ENCODE measurements at regions not wholly inside any gene's neighbourhood (a gene's known extent, or its start where the extent isn't known, plus 50 kb on each side); places are given as distances from the start of the nearest gene placed in this dataset.

DNA sequence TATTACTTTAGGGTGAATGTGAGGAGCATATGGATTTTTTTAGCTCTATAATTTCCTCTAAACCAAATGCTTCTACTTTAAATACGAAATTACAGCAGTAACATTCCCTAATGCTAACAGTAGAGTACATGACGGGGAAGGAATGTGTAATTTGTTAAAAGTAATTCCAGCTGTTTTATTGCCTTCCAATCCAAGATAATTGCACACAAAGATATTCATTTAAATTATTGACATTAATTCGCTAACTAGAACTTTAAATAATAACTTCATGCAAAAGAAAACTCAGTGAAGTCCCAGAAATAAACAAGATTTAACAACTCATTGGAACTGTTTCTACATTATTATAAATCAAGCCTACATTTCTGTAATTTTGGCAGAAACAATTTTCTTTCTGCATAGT, 261.4 kb upstream of the CFAP20DC start:
- in situ Hi-C loops (cut with HindIII; ENCODE audit: low sequenced_read_pairs), result no loop called here

DNA sequence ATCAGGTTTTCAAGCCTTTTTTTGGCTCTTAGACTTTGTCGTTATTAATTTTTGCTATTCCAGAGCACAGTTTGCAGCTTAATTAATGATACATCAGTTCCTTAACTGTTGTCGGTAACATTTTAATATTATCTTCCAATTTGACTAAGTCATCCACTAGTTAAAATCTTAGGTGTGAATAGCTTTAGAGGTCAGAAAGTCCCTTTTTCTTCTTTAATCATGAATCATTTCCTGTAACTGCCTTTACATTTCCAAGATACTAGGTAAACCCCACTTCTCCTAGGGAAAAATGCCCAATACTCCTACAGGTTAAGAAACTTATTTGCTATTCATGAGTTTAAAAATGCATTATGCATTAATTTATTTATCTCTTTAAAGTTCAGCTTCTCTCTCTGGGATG, 260.9 kb upstream of the CFAP20DC start:
- in situ Hi-C loops (cut with HindIII; ENCODE audit: low sequenced_read_pairs), result no loop called here

DNA sequence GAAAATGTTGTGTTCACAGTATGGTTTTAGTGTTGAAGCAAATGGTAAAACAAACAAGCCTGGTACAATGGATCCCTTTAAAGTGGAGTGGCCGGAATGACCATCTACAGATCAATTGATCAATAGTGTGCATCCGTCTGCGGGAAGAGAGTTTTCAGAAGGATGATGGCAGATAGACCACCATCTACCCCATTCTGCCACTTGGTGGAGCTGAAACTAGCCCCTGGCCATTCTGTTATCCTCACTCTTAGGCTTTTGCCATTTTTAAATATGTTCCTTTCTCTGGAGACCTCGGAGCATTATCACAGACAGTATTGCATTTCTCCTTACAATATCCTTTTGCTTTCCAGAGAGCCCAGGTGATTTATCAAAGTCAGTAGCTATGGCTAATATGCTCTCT, 258.9 kb upstream of the CFAP20DC start:
- in situ Hi-C loops (cut with HindIII; ENCODE audit: low sequenced_read_pairs), result no loop called here

DNA sequence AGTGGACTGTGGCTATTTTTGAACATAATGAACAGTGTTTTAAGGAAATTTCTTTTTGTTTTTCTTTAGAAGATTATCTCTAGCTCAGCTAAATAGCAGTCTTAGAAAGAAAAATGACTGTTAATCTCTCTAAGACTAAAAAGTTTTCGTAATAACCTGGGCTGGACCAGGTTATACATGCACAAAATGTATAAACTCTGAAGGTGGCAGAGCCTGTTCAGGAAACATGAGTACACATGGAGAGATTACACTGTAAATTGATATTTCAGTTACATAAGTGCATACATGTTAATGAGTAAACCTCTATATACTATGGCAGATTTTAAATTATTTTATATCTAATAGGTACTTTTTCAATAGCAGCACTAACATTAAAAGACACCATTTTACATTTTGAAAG, 258.2 kb upstream of the CFAP20DC start:
- in situ Hi-C loops (cut with HindIII; ENCODE audit: low sequenced_read_pairs), result no loop called here

- in situ Hi-C loops (cut with HindIII; ENCODE audit: low sequenced_read_pairs), result no loop called here
Observed at GRCh38 chr3:59306436-59306835, 256.6 kb upstream of the CFAP20DC start.

- in situ Hi-C loops (cut with HindIII; ENCODE audit: low sequenced_read_pairs), result no loop called here
Observed at GRCh38 chr3:59304296-59304695, 254.5 kb upstream of the CFAP20DC start.

DNA sequence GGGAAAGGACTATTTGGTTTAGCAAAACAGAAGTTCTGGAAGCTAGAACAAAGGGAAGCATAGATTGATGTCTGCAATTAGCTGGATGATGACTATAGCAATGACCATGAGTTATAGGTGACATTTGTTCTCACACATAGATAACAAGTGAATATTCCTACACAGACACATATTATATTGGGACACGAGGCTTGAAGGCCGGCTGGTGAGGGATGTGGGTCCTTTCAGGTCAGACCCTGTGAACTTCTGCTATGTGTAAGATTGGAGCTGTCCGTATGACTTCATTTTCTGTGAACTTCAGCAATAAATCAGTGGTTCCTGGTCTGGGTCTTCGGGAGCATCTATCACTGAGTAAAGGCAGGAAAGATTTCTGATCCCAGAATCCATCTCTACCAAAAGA, 253.6 kb upstream of the CFAP20DC start:
- in situ Hi-C loops (cut with HindIII; ENCODE audit: low sequenced_read_pairs), result no loop called here

GRCh38 chr3:59302442-59302841, 252.6 kb upstream of the CFAP20DC start:
- in situ Hi-C loops (cut with HindIII; ENCODE audit: low sequenced_read_pairs), result no loop called here

DNA sequence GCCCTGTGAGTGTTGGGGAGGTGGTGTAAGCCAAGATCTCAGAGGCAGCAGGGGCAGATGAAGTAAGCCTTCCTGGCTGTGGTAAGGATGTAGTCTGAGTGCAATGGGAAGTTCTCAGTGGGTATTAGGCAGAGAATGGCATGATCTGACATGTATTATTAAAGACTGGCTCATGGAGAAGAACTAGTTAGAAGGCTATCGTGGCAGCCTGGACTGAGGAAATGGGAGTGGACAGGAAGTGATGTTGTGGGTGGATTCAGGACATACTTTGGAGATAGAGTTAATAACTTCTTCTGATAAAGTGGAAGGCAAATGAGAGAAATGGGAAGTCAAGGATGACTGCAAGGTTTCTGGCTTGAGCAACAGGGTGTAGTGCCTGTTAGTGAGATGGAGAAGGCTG, 250.9 kb upstream of the CFAP20DC start:
- in situ Hi-C loops (cut with HindIII; ENCODE audit: low sequenced_read_pairs), result no loop called here

- in situ Hi-C loops (cut with HindIII; ENCODE audit: low sequenced_read_pairs), result no loop called here
Observed at GRCh38 chr3:59299561-59299960, 249.7 kb upstream of the CFAP20DC start.

DNA sequence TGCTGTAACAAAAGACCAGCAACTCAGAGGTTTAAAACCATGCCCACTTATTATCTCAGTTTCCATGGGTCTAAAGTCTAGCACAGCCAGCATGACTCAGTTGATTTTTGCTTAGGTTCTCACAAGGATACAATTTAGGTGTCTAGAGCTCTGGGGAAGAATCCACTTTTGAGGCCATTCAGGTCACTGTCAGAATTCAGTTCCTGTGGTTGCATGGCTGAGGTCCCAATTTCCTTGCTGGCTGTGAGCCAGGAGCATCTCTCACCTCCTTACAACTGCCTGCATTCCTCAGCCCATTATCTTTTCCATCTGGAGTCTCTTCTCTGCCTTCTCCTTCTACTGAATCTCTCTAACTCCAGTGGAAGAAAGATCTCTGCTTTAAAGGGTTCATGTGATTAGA, 240.5 kb upstream of the CFAP20DC start:
- in situ Hi-C loops (cut with HindIII; ENCODE audit: low sequenced_read_pairs), result no loop called here

GRCh38 chr3:59289831-59290230, 240.0 kb upstream of the CFAP20DC start:
- in situ Hi-C loops (cut with HindIII; ENCODE audit: low sequenced_read_pairs), result no loop called here

GRCh38 chr3:59288951-59289350, 239.1 kb upstream of the CFAP20DC start:
- in situ Hi-C loops (cut with HindIII; ENCODE audit: low sequenced_read_pairs), result no loop called here

GRCh38 chr3:59286791-59287531, 237.1 kb upstream of the CFAP20DC start:
- in situ Hi-C loops (cut with HindIII; ENCODE audit: low sequenced_read_pairs), result no loop called here

DNA sequence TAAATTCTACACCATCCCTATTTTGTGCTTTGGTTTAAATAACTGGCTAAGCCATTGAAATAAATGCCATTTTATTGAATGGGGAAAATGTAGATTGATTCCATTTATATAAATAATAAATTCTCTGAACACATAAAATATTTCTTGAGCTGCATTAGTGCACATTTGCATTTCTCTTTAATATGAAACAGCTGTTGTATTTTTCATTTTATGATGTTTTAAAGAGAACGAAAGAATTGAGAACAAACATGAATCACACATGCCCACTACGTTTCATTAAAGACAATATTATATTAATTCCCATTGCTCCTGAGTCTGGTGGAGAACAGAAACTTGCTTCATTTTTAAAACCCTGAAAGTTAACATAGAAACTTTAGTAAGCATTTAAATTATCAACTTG, 235.7 kb upstream of the CFAP20DC start:
- in situ Hi-C loops (cut with HindIII; ENCODE audit: low sequenced_read_pairs), result no loop called here

GRCh38 chr3:59284926-59285325, 235.1 kb upstream of the CFAP20DC start:
- in situ Hi-C loops (cut with HindIII; ENCODE audit: low sequenced_read_pairs), result no loop called here

DNA sequence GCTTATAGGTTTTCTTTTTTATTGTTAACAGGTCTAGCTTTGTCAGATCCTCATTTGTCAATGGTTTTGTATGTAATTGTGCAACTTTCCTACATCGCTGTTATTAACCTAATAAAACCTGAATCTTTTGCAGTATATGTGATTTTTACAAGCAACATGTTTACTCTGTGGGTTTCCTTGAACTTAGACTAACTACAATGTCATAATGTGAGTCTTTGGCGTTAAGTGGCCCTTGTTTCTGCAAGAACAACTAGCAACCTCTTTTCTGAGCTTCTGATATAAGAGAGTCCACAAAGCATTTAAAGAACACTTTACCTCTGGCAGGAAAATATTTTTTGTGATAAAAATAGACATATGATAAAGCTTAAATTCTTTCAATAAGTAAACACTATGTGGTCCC, 230.3 kb upstream of the CFAP20DC start:
- in situ Hi-C loops (cut with HindIII; ENCODE audit: low sequenced_read_pairs), result no loop called here

GRCh38 chr3:59277816-59278215, 228.0 kb upstream of the CFAP20DC start:
- in situ Hi-C loops (cut with HindIII; ENCODE audit: low sequenced_read_pairs), result no loop called here

- in situ Hi-C loops (cut with HindIII; ENCODE audit: low sequenced_read_pairs), result no loop called here
Observed at GRCh38 chr3:59277201-59277600, 227.4 kb upstream of the CFAP20DC start.

DNA sequence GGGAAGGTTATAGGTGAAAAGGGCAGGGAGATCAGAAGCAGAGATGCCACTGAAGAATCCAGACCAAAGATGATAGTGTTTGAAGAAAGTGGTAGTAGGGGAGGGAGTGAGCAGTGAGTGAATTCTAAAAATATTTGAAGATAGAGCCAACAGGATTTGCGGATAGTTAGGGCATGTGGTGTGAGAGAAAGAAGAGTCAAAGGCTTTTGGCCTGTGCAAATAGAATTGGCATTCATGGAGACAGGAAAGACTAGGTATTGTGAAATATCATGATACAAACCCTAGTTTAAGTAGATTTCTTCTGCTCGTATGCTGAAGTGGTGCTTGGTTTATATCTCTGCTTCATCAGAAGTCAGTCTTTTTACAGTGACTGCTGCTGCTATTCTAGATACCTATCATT, 224.2 kb upstream of the CFAP20DC start:
- in situ Hi-C loops (cut with HindIII; ENCODE audit: low sequenced_read_pairs), result no loop called here

DNA sequence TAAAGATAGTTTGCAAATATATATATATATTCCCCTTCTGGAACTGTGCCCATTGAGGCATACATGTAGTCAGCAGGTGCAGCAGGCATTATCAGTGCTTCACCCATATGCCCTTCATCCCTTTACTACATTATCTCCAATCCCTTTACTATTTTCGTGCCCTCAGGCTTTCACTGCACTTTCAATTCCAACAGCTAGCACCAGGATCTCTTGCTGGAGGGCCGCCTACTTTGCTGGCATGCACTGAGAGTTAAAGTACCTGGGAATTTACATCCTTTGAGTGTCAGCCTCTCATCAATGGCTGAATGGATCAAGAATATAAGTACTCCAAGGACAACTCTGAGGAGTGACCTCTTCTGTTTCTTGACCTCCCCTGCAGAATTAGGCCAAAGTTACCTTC, 222.1 kb upstream of the CFAP20DC start:
- in situ Hi-C loops (cut with HindIII; ENCODE audit: low sequenced_read_pairs), result no loop called here

DNA sequence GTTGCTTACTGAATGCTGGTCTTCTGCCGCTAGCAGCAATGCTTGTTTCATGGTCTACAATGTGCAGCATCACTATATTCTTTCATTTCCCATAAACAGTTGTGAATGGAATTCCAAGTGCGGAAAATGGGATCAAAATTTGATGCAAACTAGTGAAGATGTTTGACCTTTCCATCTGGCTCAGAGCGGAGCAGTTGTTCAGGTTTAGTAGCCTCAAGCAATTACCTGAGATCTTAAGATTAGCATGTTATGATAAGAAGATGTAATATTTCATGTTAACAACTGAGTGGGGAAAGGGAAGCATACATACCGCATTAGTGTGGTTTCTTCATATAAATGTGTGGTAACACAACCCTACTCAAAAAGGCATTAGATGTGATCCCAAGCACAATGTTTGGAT, 221.1 kb upstream of the CFAP20DC start:
- in situ Hi-C loops (cut with HindIII; ENCODE audit: low sequenced_read_pairs), result no loop called here

- in situ Hi-C loops (cut with HindIII; ENCODE audit: low sequenced_read_pairs), result no loop called here
Observed at GRCh38 chr3:59270209-59270608, 220.4 kb upstream of the CFAP20DC start.
